Gastroesophageal sphincter (tissue), 3 donors: ENCODE measurements at regions not wholly inside any gene's neighbourhood (a gene's known extent, or its start where the extent isn't known, plus 50 kb on each side); places are given as distances from the start of the nearest gene placed in this dataset.

Experiments
- EP300 ChIP-seq: sonication (generic); formaldehyde crosslinking; IDR thresholded peaks from one replicate; pipeline ENCODE4 v1.6.1; 2017; ENCODE audit warnings: antibody characterized with exemption, mild to moderate bottlenecking
- POLR2A ChIP-seq, 2 donors: fragments of 450-650 bp; IDR thresholded peaks; one replicate each; pipeline ENCODE4 v1.6.1; 2017; ENCODE audit warnings: antibody characterized with exemption in 2 of 2, mild to moderate bottlenecking in 2 of 2, moderate library complexity in 1 of 2
- POLR2AphosphoS5 ChIP-seq: sonication (generic); formaldehyde crosslinking; IDR thresholded peaks from one replicate; pipeline ENCODE4 v1.6.1; 2017; ENCODE audit warnings: antibody characterized with exemption
- TF ChIP-seq, protein P1 (sequence below), 4 experiments: fragments of 200-600 bp in 2 of 4; fragments of 450-650 bp in 2 of 4; sonication (generic) in 1 of 4; IDR thresholded peaks; one replicate each; pipeline ENCODE4 v1.5.1; 2017 to 2019; ENCODE audit warnings: antibody characterized with exemption in 4 of 4, mild to moderate bottlenecking in 2 of 4, moderate library complexity in 2 of 4

DNA sequence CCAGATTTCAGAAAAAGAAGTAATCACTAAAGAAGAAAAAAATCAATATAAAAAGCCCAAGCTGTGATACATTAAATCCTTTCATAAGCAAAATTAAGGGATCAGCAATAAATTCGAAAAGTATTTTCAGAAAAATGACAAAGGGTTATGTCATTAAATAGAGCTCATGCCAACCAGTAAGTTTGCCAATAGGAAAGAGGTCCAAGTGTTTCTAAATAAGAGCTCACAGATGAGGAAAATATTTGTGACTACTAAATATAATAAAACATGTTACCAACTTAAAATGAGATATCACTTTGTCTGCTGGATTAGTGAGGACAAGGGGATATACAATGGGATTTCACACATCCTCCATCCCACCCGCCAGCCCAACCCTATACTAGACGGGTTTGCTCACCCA is 140.3 kb upstream of the EYA4 start:
- TF ChIP-seq POLR2AphosphoS5, result no peak
- TF ChIP-seq, protein P1, sequence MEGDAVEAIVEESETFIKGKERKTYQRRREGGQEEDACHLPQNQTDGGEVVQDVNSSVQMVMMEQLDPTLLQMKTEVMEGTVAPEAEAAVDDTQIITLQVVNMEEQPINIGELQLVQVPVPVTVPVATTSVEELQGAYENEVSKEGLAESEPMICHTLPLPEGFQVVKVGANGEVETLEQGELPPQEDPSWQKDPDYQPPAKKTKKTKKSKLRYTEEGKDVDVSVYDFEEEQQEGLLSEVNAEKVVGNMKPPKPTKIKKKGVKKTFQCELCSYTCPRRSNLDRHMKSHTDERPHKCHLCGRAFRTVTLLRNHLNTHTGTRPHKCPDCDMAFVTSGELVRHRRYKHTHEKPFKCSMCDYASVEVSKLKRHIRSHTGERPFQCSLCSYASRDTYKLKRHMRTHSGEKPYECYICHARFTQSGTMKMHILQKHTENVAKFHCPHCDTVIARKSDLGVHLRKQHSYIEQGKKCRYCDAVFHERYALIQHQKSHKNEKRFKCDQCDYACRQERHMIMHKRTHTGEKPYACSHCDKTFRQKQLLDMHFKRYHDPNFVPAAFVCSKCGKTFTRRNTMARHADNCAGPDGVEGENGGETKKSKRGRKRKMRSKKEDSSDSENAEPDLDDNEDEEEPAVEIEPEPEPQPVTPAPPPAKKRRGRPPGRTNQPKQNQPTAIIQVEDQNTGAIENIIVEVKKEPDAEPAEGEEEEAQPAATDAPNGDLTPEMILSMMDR (IDR thresholded peaks at IDR 0.05), result no peak
- no peak for TF ChIP-seq POLR2A (IDR thresholded peaks at IDR 0.05)
- no peak for TF ChIP-seq EP300
